ENCODE measurements at regions not wholly inside any gene's neighbourhood (a gene's known extent, or its start where the extent isn't known, plus 50 kb on each side); places are given as distances from the start of the nearest gene placed in this dataset.
"Not testable (repeated sequence)": the region's sequence is repeated elsewhere in the genome, so short reads cannot be mapped to it uniquely, and the experiment has no call there.

- no peaks in the 10 kb centered on the region for H3K27me3 ChIP-seq (ENCODE audit: insufficient read depth, poor library complexity, severe bottlenecking)
- H3K27ac ChIP-seq (ENCODE audit: poor library complexity, severe bottlenecking), result no peak overlapping the region
- TF ChIP-seq, protein P1, sequence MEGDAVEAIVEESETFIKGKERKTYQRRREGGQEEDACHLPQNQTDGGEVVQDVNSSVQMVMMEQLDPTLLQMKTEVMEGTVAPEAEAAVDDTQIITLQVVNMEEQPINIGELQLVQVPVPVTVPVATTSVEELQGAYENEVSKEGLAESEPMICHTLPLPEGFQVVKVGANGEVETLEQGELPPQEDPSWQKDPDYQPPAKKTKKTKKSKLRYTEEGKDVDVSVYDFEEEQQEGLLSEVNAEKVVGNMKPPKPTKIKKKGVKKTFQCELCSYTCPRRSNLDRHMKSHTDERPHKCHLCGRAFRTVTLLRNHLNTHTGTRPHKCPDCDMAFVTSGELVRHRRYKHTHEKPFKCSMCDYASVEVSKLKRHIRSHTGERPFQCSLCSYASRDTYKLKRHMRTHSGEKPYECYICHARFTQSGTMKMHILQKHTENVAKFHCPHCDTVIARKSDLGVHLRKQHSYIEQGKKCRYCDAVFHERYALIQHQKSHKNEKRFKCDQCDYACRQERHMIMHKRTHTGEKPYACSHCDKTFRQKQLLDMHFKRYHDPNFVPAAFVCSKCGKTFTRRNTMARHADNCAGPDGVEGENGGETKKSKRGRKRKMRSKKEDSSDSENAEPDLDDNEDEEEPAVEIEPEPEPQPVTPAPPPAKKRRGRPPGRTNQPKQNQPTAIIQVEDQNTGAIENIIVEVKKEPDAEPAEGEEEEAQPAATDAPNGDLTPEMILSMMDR (IDR thresholded peaks at IDR 0.05; ENCODE audit: poor library complexity, severe bottlenecking), result no peak
- H3K36me3 ChIP-seq (ENCODE audit: low read depth), result no peaks in the 10 kb centered on the region
- DNase-seq (ENCODE audit: low spot score) (no peak), ATAC-seq (ENCODE audit: low read depth) (no peak)
- H3K4me3 ChIP-seq (ENCODE audit: severe bottlenecking), result no peak overlapping the region
- no peaks in the 10 kb centered on the region for H3K4me1 ChIP-seq (ENCODE audit: insufficient read depth, poor library complexity, severe bottlenecking)
- no peaks in the 10 kb centered on the region for H3K9me3 ChIP-seq (ENCODE audit: severe bottlenecking)
Observed at GRCh38 chr10:45246522-45246921, 68.9 kb downstream of the OR13A1 start.

GRCh38 chr10:45249978-45250693, 65.3 kb downstream of the OR13A1 start:
- no peak for ATAC-seq (ENCODE audit: low read depth)
- TF ChIP-seq, protein P1 (IDR thresholded peaks at IDR 0.05; ENCODE audit: poor library complexity, severe bottlenecking), result peak; percentile 71
- Histone ChIP-seq H3K27me3 (ENCODE audit: insufficient read depth, poor library complexity, severe bottlenecking) (no peaks in the 10 kb centered on the region), H3K27ac (ENCODE audit: poor library complexity, severe bottlenecking) (no peak overlapping the region), H3K9me3 (ENCODE audit: severe bottlenecking) (no peaks in the 10 kb centered on the region), H3K4me1 (ENCODE audit: insufficient read depth, poor library complexity, severe bottlenecking) (no peaks in the 10 kb centered on the region), H3K4me3 (ENCODE audit: severe bottlenecking) (no peak overlapping the region), H3K36me3 (ENCODE audit: low read depth) (no peaks in the 10 kb centered on the region)
- DNase-seq (ENCODE audit: low spot score), result no peak

- not testable (repeated sequence) for H3K9me3 ChIP-seq (ENCODE audit: severe bottlenecking); H3K27me3 ChIP-seq (ENCODE audit: insufficient read depth, poor library complexity, severe bottlenecking); H3K36me3 ChIP-seq (ENCODE audit: low read depth); H3K4me1 ChIP-seq (ENCODE audit: insufficient read depth, poor library complexity, severe bottlenecking); DNase-seq (ENCODE audit: low spot score); ATAC-seq (ENCODE audit: low read depth); H3K4me3 ChIP-seq (ENCODE audit: severe bottlenecking); H3K27ac ChIP-seq (ENCODE audit: poor library complexity, severe bottlenecking)
Observed at GRCh38 chr10:45250694-45251075, 64.7 kb downstream of the OR13A1 start.
